HG03521 (cell line): ENCODE measurements at regions not wholly inside any gene's neighbourhood (a gene's known extent, or its start where the extent isn't known, plus 50 kb on each side); places are given as distances from the start of the nearest gene placed in this dataset.

Experiments used
- ATAC-seq: cut with Tn5 transposase; IDR thresholded peaks from one replicate; pipeline ENCODE4 v1.9.1; 2021; ENCODE audit warnings: mild to moderate bottlenecking, moderate library complexity; ENCODE audit not compliant: unreplicated experiment

- ATAC-seq = no peak
Observed at GRCh38 chr21:35136106-35136505, 87.0 kb upstream of the RUNX1 start.

GRCh38 chr21:35135481-35135880 is 86.4 kb upstream of the RUNX1 start:
- ATAC-seq = no peak

GRCh38 chr21:35134309-35134708 is 85.2 kb upstream of the RUNX1 start:
- no peak for ATAC-seq

GRCh38 chr21:35128536-35128935 is 79.4 kb upstream of the RUNX1 start:
- ATAC-seq = no peak

GRCh38 chr21:35127851-35128250 is 78.7 kb upstream of the RUNX1 start:
- no peak for ATAC-seq

- ATAC-seq = no peak
Observed at GRCh38 chr21:35127026-35127425, 77.9 kb upstream of the RUNX1 start.

GRCh38 chr21:35120631-35121180 is 71.6 kb upstream of the RUNX1 start:
- no peak for ATAC-seq

GRCh38 chr21:35119501-35120047 is 70.5 kb upstream of the RUNX1 start:
- no peak for ATAC-seq

- no peak for ATAC-seq
Observed at GRCh38 chr21:35116777-35117176, 67.7 kb upstream of the RUNX1 start.

GRCh38 chr21:35113064-35113463 is 64.0 kb upstream of the RUNX1 start:
- no peak for ATAC-seq

- ATAC-seq = no peak
Observed at GRCh38 chr21:35111321-35111930, 62.3 kb upstream of the RUNX1 start.

- ATAC-seq = no peak
Observed at GRCh38 chr21:35108887-35109286, 59.8 kb upstream of the RUNX1 start.

GRCh38 chr21:35107520-35107919 is 58.4 kb upstream of the RUNX1 start:
- no peak for ATAC-seq

- ATAC-seq = no peak
Observed at GRCh38 chr21:35106246-35106835, 57.2 kb upstream of the RUNX1 start.

- no peak for ATAC-seq
Observed at GRCh38 chr21:35102488-35103371, 53.6 kb upstream of the RUNX1 start.

- no peak for ATAC-seq
Observed at GRCh38 chr21:35100349-35100811, 51.3 kb upstream of the RUNX1 start.

GRCh38 chr21:35099310-35099709 is 50.2 kb upstream of the RUNX1 start:
- ATAC-seq = no peak
